Right atrium auricular region (tissue), 2 donors: ENCODE measurements at regions not wholly inside any gene's neighbourhood (a gene's known extent, or its start where the extent isn't known, plus 50 kb on each side); places are given as distances from the start of the nearest gene placed in this dataset.

Experiments
- DNase-seq: peaks from one replicate; pipeline ENCODE4 v3.0.0-alpha.2; 2019; ENCODE audit warnings: low spot score
- H3K27ac ChIP-seq, 2 donors: fragments of 200-600 bp; sonication (generic); 1 replicate in 1 of 2; 2 replicates in 1 of 2; pipeline ENCODE4 v1.5.1; 2016 to 2019
- H3K27me3 ChIP-seq, 2 donors: fragments of 200-600 bp; sonication (generic); one replicate each; pipeline versions ENCODE4 v1.5.1 to v1.6.0; 2017 to 2019
- H3K36me3 ChIP-seq: fragments of 200-600 bp; sonication (generic); one replicate; pipeline ENCODE4 v1.5.1; 2016
- H3K4me1 ChIP-seq, 2 donors: fragments of 200-600 bp; sonication (generic); one replicate each; pipeline versions ENCODE4 v1.5.1 to v1.6.0; 2017 to 2019
- H3K4me3 ChIP-seq, 2 donors: fragments of 200-600 bp; sonication (generic); 1 replicate in 1 of 2; 2 replicates in 1 of 2; pipeline ENCODE4 v1.5.1; 2017 to 2019; ENCODE audit warnings: mild to moderate bottlenecking in 1 of 2, moderate library complexity in 1 of 2
- H3K9me3 ChIP-seq, 2 donors: fragments of 200-600 bp; sonication (generic); one replicate each; pipeline ENCODE4 v1.5.1; 2019
- CTCF ChIP-seq, 2 donors: fragments of 200-600 bp; sonication (generic); IDR thresholded peaks; one replicate each; pipeline ENCODE4 v1.5.1; 2019; ENCODE audit warnings: antibody characterized with exemption in 2 of 2

GRCh38 chr4:101599620-101600019, 190.9 kb upstream of the BANK1 start:
- no peaks in the 10 kb centered on the region for H3K27me3 ChIP-seq

GRCh38 chr4:101596781-101597552, 193.6 kb upstream of the BANK1 start:
- Histone ChIP-seq H3K4me1 (no peaks in the 10 kb centered on the region), H3K27me3 (no peaks in the 10 kb centered on the region), H3K36me3 (no peaks in the 10 kb centered on the region), H3K9me3 (no peaks in the 10 kb centered on the region), H3K4me3 (no peak overlapping the region), H3K27ac (no peak overlapping the region)
- TF ChIP-seq CTCF (IDR thresholded peaks at IDR 0.05) = no peak
- DNase-seq = no peak

More at GRCh38 chr4:101599620-101600019, 190.9 kb upstream of the BANK1 start:
- H3K4me3 ChIP-seq = no peak overlapping the region
- no peaks in the 10 kb centered on the region for H3K4me1 ChIP-seq
- H3K27ac ChIP-seq = no peak overlapping the region
- no peak for DNase-seq
- no peaks in the 10 kb centered on the region for H3K9me3 ChIP-seq
- TF ChIP-seq CTCF (IDR thresholded peaks at IDR 0.05) = no peak
- H3K36me3 ChIP-seq = no peaks in the 10 kb centered on the region

GRCh38 chr4:101594588-101594987, 195.9 kb upstream of the BANK1 start:
- Histone ChIP-seq H3K36me3 (no peaks in the 10 kb centered on the region), H3K27me3 (no peaks in the 10 kb centered on the region), H3K4me3 (no peak overlapping the region), H3K27ac (no peak overlapping the region), H3K9me3 (no peaks in the 10 kb centered on the region), H3K4me1 (no peaks in the 10 kb centered on the region)
- TF ChIP-seq CTCF (IDR thresholded peaks at IDR 0.05) = no peak
- DNase-seq = no peak

GRCh38 chr4:101593666-101594065, 196.9 kb upstream of the BANK1 start:
- no peaks in the 10 kb centered on the region for H3K27me3 ChIP-seq
- H3K36me3 ChIP-seq = no peaks in the 10 kb centered on the region
- H3K27ac ChIP-seq = no peak overlapping the region
- no peak for TF ChIP-seq CTCF (IDR thresholded peaks at IDR 0.05)
- no peak overlapping the region for H3K4me3 ChIP-seq
- H3K9me3 ChIP-seq = no peaks in the 10 kb centered on the region
- no peaks in the 10 kb centered on the region for H3K4me1 ChIP-seq
- no peak for DNase-seq

GRCh38 chr4:101584306-101584705, 206.2 kb upstream of the BANK1 start:
- peaks cover 0 to 24% of the 10 kb centered on the region in 2 donors for H3K9me3 ChIP-seq
- H3K4me3 ChIP-seq = no peak overlapping the region
- no peak overlapping the region for H3K27ac ChIP-seq
- DNase-seq = no peak
- H3K27me3 ChIP-seq = no peaks in the 10 kb centered on the region
- no peaks in the 10 kb centered on the region for H3K36me3 ChIP-seq
- TF ChIP-seq CTCF (IDR thresholded peaks at IDR 0.05) = no peak
- H3K4me1 ChIP-seq = no peaks in the 10 kb centered on the region

GRCh38 chr4:101563126-101563525, 215.8 kb upstream of the PPP3CA start:
- DNase-seq = no peak

More at GRCh38 chr4:101563126-101563525, 215.8 kb upstream of the PPP3CA start:
- Histone ChIP-seq H3K27me3 (no peaks in the 10 kb centered on the region), H3K36me3 (no peaks in the 10 kb centered on the region), H3K27ac (no peak overlapping the region), H3K4me3 (no peak overlapping the region), H3K4me1 (no peaks in the 10 kb centered on the region), H3K9me3 (peaks cover 0 to 6% of the 10 kb centered on the region in 2 donors)
- TF ChIP-seq CTCF (IDR thresholded peaks at IDR 0.05) = no peak
